H1 (cell line): ENCODE measurements at regions not wholly inside any gene's neighbourhood (a gene's known extent, or its start where the extent isn't known, plus 50 kb on each side); places are given as distances from the start of the nearest gene placed in this dataset.
A peak's percentile ranks its signal among the peaks of the same experiment; 100 is the strongest.

ENCODE experiments used
- CTCF ChIA-PET: fragments of 300-600 bp; sonication (Branson Sonifier 250); formaldehyde crosslinking; loops from one replicate; lab custom pipeline; 2021; ENCODE audit not compliant: partially characterized antibody; lab: Charles Lee
- POLR2A ChIA-PET: fragments of 300-600 bp; sonication (Branson Sonifier 250); formaldehyde crosslinking; loops from one replicate; lab custom pipeline; 2021; ENCODE audit warnings: inconsistent platforms; ENCODE audit not compliant: partially characterized antibody; lab: Charles Lee
- DNase-seq, 2 experiments: peaks; one replicate each; pipeline versions ENCODE4 v3.0.0 to v3.0.0-alpha.2; 2010 to 2022; ENCODE audit warnings: low spot score in 2 of 2, low read depth in 1 of 2, mixed read lengths in 1 of 2
- FAIRE-seq: peaks from 2 replicates; lab custom pipeline; 2011; peaks lifted over from hg19 to GRCh38; lab: Jason Lieb, UNC
- H2AFZ ChIP-seq: 2 replicates; pipeline ENCODE4 v1.8.1; 2012; ENCODE audit warnings: low read length, inconsistent platforms
- H2AK5ac ChIP-seq: 2 replicates; pipeline ENCODE4 v1.6.1; 2013; ENCODE audit warnings: low read depth, low read length
- H2BK120ac ChIP-seq: replicated peaks from 2 replicates; pipeline ENCODE3; 2013; ENCODE audit warnings: low read depth, low read length, inconsistent platforms
- H2BK12ac ChIP-seq: 2 replicates; pipeline ENCODE4 v1.6.1; 2013; ENCODE audit warnings: low read depth, low read length
- H2BK15ac ChIP-seq: 2 replicates; pipeline ENCODE4 v1.6.1; 2013; ENCODE audit warnings: low read length
- H2BK20ac ChIP-seq: 2 replicates; pipeline ENCODE4 v1.6.1; 2013; ENCODE audit warnings: low read length
- H2BK5ac ChIP-seq: 2 replicates; pipeline ENCODE4 v1.6.1; 2013; ENCODE audit warnings: low read depth, low read length
- H3K14ac ChIP-seq: 2 replicates; pipeline ENCODE4 v1.6.1; 2013; ENCODE audit warnings: inconsistent platforms; ENCODE audit not compliant: insufficient read length
- H3K18ac ChIP-seq: 2 replicates; pipeline ENCODE4 v1.6.1; 2013; ENCODE audit warnings: low read length; ENCODE audit errors: extremely low read depth
- H3K23ac ChIP-seq: 2 replicates; pipeline ENCODE4 v1.6.1; 2013; ENCODE audit warnings: inconsistent platforms; ENCODE audit not compliant: insufficient read length
- H3K23me2 ChIP-seq: 2 replicates; pipeline ENCODE4 v1.6.1; 2013; ENCODE audit warnings: low read depth, low read length
- H3K27ac ChIP-seq: 2 replicates; pipeline ENCODE4 v1.6.1; 2011; ENCODE audit warnings: low read depth, low read length, inconsistent platforms
- H3K27me3 ChIP-seq, 4 experiments: replicated peaks in 1 of 4; 1 replicate in 1 of 4; 2 replicates in 3 of 4; pipeline versions ENCODE4 v1.6.1 to v1.8.1; 2011 to 2013; ENCODE audit warnings: low read length in 3 of 4, mild to moderate bottlenecking in 3 of 4, inconsistent platforms in 2 of 4, mixed read lengths in 2 of 4, moderate library complexity in 1 of 4; ENCODE audit not compliant: control insufficient read depth in 3 of 4, insufficient read depth in 3 of 4; ENCODE audit errors: extremely low read depth in 1 of 4
- H3K36me3 ChIP-seq, 4 experiments: 2 replicates each; pipeline versions ENCODE4 v1.6.1 to v1.8.1; 2011 to 2013; ENCODE audit warnings: mild to moderate bottlenecking in 4 of 4, low read length in 3 of 4, moderate library complexity in 2 of 4, control low read depth in 1 of 4, inconsistent platforms in 1 of 4; ENCODE audit not compliant: insufficient read depth in 4 of 4, control insufficient read depth in 2 of 4
- H3K4ac ChIP-seq: replicated peaks from 2 replicates; pipeline ENCODE3; 2013; ENCODE audit warnings: low read length, low read depth, mixed read lengths, inconsistent platforms; ENCODE audit not compliant: insufficient read length
- H3K4me1 ChIP-seq, 4 experiments: replicated peaks in 1 of 4; 1 replicate in 1 of 4; 2 replicates in 3 of 4; pipeline versions ENCODE4 v1.6.1 to v1.8.1; 2011 to 2013; ENCODE audit warnings: low read length in 3 of 4, inconsistent platforms in 2 of 4, mixed read lengths in 1 of 4; ENCODE audit not compliant: insufficient read depth in 4 of 4, control insufficient read depth in 3 of 4
- H3K4me2 ChIP-seq, 2 experiments: 2 replicates each; pipeline versions ENCODE4 v1.6.1 to v1.8.1; 2011 to 2013; ENCODE audit warnings: low read depth in 2 of 2, low read length in 2 of 2, control low read depth in 1 of 2, inconsistent platforms in 1 of 2, mild to moderate bottlenecking in 1 of 2; ENCODE audit not compliant: insufficient read depth in 1 of 2
- H3K4me3 ChIP-seq, 4 experiments: fragments of 200-600, 300-600 bp in 1 of 4; sonication (generic), shearing (Covaris generic), sonication (Bioruptor Twin) in 1 of 4; 2 replicates each; pipeline versions ENCODE4 v1.5.1 to v1.8.1; 2011 to 2016; ENCODE audit warnings: low read length in 4 of 4, low read depth in 3 of 4, control low read depth in 2 of 4, inconsistent platforms in 2 of 4, mild to moderate bottlenecking in 2 of 4, mixed read lengths in 1 of 4, moderate library complexity in 1 of 4; ENCODE audit not compliant: insufficient read depth in 2 of 4; ENCODE audit errors: extremely low read depth in 1 of 4
- H3K56ac ChIP-seq: replicated peaks from 2 replicates; pipeline ENCODE3; 2013; ENCODE audit warnings: low read depth, mild to moderate bottlenecking, mixed read lengths, low read length, inconsistent platforms; ENCODE audit not compliant: insufficient read length
- H3K79me1 ChIP-seq: 2 replicates; pipeline ENCODE4 v1.6.1; 2013; ENCODE audit warnings: low read depth, low read length, control low read depth
- H3K79me2 ChIP-seq, 2 experiments: 2 replicates each; pipeline versions ENCODE4 v1.6.1 to v1.8.1; 2012 to 2013; ENCODE audit warnings: low read length in 2 of 2, mild to moderate bottlenecking in 2 of 2, inconsistent platforms in 1 of 2; ENCODE audit not compliant: insufficient read depth in 2 of 2, control insufficient read depth in 1 of 2
- H3K9ac ChIP-seq, 4 experiments: replicated peaks in 1 of 4; 1 replicate in 1 of 4; 2 replicates in 3 of 4; pipeline versions ENCODE4 v1.6.1 to v1.8.1; 2011 to 2013; ENCODE audit warnings: low read depth in 3 of 4, low read length in 3 of 4, control low read depth in 2 of 4, mild to moderate bottlenecking in 2 of 4, moderate library complexity in 2 of 4, inconsistent platforms in 1 of 4; ENCODE audit errors: extremely low read depth in 1 of 4
- H3K9me3 ChIP-seq, 2 experiments: 2 replicates each; pipeline versions ENCODE4 v1.6.1 to v1.8.1; 2012 to 2013; ENCODE audit warnings: mild to moderate bottlenecking in 2 of 2, moderate library complexity in 2 of 2, control low read depth in 1 of 2, inconsistent platforms in 1 of 2, low read depth in 1 of 2, low read length in 1 of 2, mixed read lengths in 1 of 2; ENCODE audit not compliant: insufficient read depth in 2 of 2
- H4K20me1 ChIP-seq, 2 experiments: replicated peaks in 1 of 2; 2 replicates each; pipeline versions ENCODE3 to v1.8.1; 2011 to 2013; ENCODE audit warnings: inconsistent platforms in 2 of 2, low read length in 2 of 2, mild to moderate bottlenecking in 1 of 2; ENCODE audit not compliant: insufficient read depth in 2 of 2, control insufficient read depth in 1 of 2
- H4K5ac ChIP-seq: 2 replicates; pipeline ENCODE4 v1.6.1; 2013; ENCODE audit warnings: low read length, low read depth, mixed read lengths, inconsistent platforms; ENCODE audit not compliant: insufficient read length
- H4K8ac ChIP-seq: 2 replicates; pipeline ENCODE4 v1.8.0; 2013; ENCODE audit warnings: mild to moderate bottlenecking, moderate library complexity, low read length, inconsistent platforms; ENCODE audit not compliant: insufficient read depth; ENCODE audit errors: extremely low read depth
- H4K91ac ChIP-seq: replicated peaks from 2 replicates; pipeline ENCODE3; 2013; ENCODE audit warnings: low read length, mixed read lengths, inconsistent platforms; ENCODE audit not compliant: insufficient read length
- CBX8 ChIP-seq: fragments of 300-800, 300-1000 bp; sonication (generic); IDR thresholded peaks from 2 replicates; pipeline ENCODE4 v1.7.1; 2016; ENCODE audit warnings: low read depth, low read length, borderline replicate concordance
- CHD1 ChIP-seq: IDR thresholded peaks from 2 replicates; pipeline ENCODE4 v1.6.1; 2012; ENCODE audit warnings: low read depth, low read length, improper control_type of control experiment
- GABPA ChIP-seq: IDR thresholded peaks from 2 replicates; pipeline ENCODE4 v1.6.1; 2011; ENCODE audit warnings: mild to moderate bottlenecking, low read length, moderate library complexity, borderline replicate concordance; ENCODE audit not compliant: insufficient read depth
- GTF2F1 ChIP-seq: IDR thresholded peaks from 2 replicates; pipeline ENCODE4 v1.6.1; 2012; ENCODE audit warnings: low read depth, low read length, improper control_type of control experiment, borderline replicate concordance
- JUND ChIP-seq: IDR thresholded peaks from 2 replicates; pipeline ENCODE4 v1.6.1; 2011; ENCODE audit warnings: mild to moderate bottlenecking, improper control_type of control experiment, low read length
- KDM1A ChIP-seq: fragments of 200-600, 300-600 bp; sonication (generic); IDR thresholded peaks from 2 replicates; pipeline ENCODE4 v1.7.1; 2016; ENCODE audit warnings: mild to moderate bottlenecking, low read length, borderline replicate concordance
- KDM4A ChIP-seq: IDR thresholded peaks from one replicate; pipeline ENCODE4 v1.7.1; 2012; ENCODE audit warnings: low read depth, mild to moderate bottlenecking, moderate library complexity, low read length, inconsistent platforms; ENCODE audit not compliant: severe bottlenecking
- KDM5A ChIP-seq: fragments of 200-600 bp; IDR thresholded peaks from 2 replicates; pipeline ENCODE4 v1.7.1; 2012; ENCODE audit warnings: mild to moderate bottlenecking, low read length, inconsistent platforms, mixed read lengths
- MAFK ChIP-seq: IDR thresholded peaks from 2 replicates; pipeline ENCODE4 v1.6.1; 2012; ENCODE audit warnings: low read depth, mild to moderate bottlenecking, improper control_type of control experiment, low read length
- PHF8 ChIP-seq: fragments of 200-600 bp; sonication (generic); conservative IDR thresholded peaks from 2 replicates; pipeline ENCODE4 v1.7.1; 2012; ENCODE audit warnings: low read depth, mild to moderate bottlenecking, inconsistent platforms, low read length, moderate library complexity
- RBBP5 ChIP-seq: IDR thresholded peaks from 2 replicates; pipeline ENCODE4 v1.7.1; 2012; ENCODE audit warnings: low read depth, mild to moderate bottlenecking, inconsistent platforms, low read length, moderate library complexity, borderline replicate concordance
- RFX5 ChIP-seq: IDR thresholded peaks from 2 replicates; pipeline ENCODE4 v1.6.1; 2011; ENCODE audit warnings: low read depth, low read length, improper control_type of control experiment, borderline replicate concordance
- SP4 ChIP-seq: IDR thresholded peaks from 2 replicates; pipeline ENCODE4 v1.6.1; 2012; ENCODE audit warnings: low read length, inconsistent platforms
- WGBS, 2 experiments: shearing (Covaris generic) in 1 of 2; methylation state at CpG; one replicate each; pipeline versions ENCODE4 v1.1.6 to v1.1.7; 2013 to 2015; ENCODE audit warnings: low lambda C conversion rate in 2 of 2, mixed read lengths in 2 of 2, inconsistent platforms in 1 of 2, low coverage in 1 of 2, missing lambda C conversion rate in 1 of 2; ENCODE audit not compliant: insufficient replicate concordance in 2 of 2, insufficient coverage in 1 of 2, insufficient read length in 1 of 2; ENCODE audit errors: extremely low coverage in 1 of 2, missing lambda C conversion rate in 1 of 2; 5-methylcytosine and 5-hydroxymethylcytosine counted together

DNA sequence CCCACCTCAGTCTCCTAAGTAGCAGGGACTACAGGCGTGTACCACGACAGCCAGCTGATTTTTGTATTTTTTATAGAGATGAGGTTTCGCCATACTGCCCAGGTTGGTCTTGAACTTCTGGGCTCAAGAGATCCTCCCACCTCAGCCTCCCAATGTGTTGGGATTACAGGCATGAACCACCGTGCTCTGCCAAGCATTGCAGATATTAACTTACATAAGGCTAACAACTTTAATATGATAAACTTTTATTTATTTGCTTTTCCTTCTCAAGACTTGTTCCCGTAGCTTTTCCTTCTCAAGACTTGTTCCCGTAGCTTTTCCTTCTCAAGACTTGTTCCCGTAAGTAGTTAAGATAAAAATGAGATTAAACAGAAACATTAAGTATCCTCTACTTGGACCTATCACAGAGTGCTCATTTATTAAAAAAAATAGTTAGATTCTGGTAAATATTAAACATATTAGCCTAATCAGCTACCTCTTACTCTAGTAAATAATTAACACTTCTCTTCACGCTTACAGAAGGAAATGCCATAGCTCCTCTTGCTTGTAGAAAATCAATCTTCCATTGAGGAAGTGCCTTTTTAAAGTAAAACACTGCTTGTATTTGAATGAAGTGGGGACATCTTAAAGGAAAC lies 157.7 kb upstream of the KITLG start:
- Histone ChIP-seq H3K79me2 (no peaks in the 10 kb centered on the region), H3K27me3 (no peaks in the 10 kb centered on the region), H2BK5ac (no peak overlapping the region), H3K18ac (no peak overlapping the region), H3K79me1 (no peaks in the 10 kb centered on the region), H3K23me2 (no peaks in the 10 kb centered on the region), H2BK20ac (no peak overlapping the region), H3K9ac (no peak overlapping the region), H3K9me3 (no peaks in the 10 kb centered on the region), H2BK12ac (0 out of 2 replicates have a peak overlapping the region, but pooled peaks have one; percentile 39), H2AK5ac (no peak overlapping the region), H3K4ac (no peak overlapping the region), H4K91ac (no peak overlapping the region), H3K36me3 (no peaks in the 10 kb centered on the region), H3K23ac (no peak overlapping the region), H3K4me2 (no peak overlapping the region), H3K14ac (no peak overlapping the region), H4K20me1 (no peaks in the 10 kb centered on the region), H4K5ac (no peak overlapping the region), H4K8ac (no peak overlapping the region), H3K4me3 (no peak overlapping the region), H3K4me1 (no peaks in the 10 kb centered on the region), H3K56ac (no peak overlapping the region), H2BK120ac (no peak overlapping the region), H3K27ac (no peak overlapping the region), H2BK15ac (no peak overlapping the region), H2AFZ (0 out of 2 replicates have a peak overlapping the region, but pooled peaks have one; percentile 4)
- FAIRE-seq (no peak), DNase-seq (no peak)
- WGBS, 2 experiments, result 89% methylated on average over 8 of the region's 8 CpGs; no CpG with 5 or more reads in 1 of the 2 experiments
- POLR2A ChIA-PET, result no interaction called here
- CTCF ChIA-PET, result interaction anchor here (0.7 kb wide), 1 partner anchor 282 kb away, joined by 3 read pairs; no protein-coding TSS in a partner anchor
- TF ChIP-seq RFX5 (no peak), KDM1A (no peak), GABPA (no peak), MAFK (no peak), CHD1 (no peak), SP4 (no peak), JUND (no peak), KDM5A (no peak), PHF8 (no peak), CBX8 (no peak), RBBP5 (no peak), KDM4A (no peak), GTF2F1 (no peak)
